ENCODE measurements at regions not wholly inside any gene's neighbourhood (a gene's known extent, or its start where the extent isn't known, plus 50 kb on each side); places are given as distances from the start of the nearest gene placed in this dataset.

DNA sequence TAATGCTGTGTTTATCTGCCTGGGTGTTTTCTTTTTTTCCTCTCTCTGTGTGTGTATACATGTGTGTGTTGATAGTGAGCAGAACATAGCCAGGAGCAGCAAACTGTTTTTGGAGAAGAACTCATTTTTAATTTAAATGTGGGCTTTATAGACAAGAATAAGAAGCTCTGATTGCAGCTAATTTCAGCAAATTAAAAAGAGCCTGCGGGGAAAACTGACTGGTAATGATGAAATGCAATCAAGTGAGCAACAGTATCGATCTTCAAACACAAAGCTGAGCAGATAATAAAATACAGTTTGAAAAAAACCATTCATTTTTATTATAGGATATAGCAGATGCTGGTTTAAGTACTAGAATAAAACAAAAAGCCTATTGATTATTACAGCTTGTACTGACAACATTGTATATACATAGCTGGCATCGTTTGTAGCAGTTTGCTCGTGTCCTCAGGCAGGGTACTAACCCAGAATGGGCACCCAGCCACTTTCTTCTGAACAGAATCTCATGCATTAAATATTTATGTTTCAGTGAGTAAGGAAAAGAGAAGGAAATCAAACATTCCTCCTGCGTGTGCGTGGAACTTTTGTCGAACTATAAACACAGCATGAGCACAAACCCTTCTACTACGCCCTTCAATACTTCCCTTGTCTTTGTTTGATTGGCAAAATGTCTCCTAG lies 73.5 kb upstream of the ZFP42 start:
- no peaks in the 10 kb centered on the region for H3K36me3 Mint-ChIP-seq (ENCODE audit: low read depth)
- no peak for ATAC-seq (ENCODE audit: poor library complexity)
- H3K9me3 Mint-ChIP-seq: peaks cover 8% of the 10 kb centered on the region
- CTCF ChIA-PET: no interaction called here
- Histone ChIP-seq H3K27ac (ENCODE audit: low read depth in 1 of 2, low read length in 2 of 2) (no peak overlapping the region), H3K9me3 (ENCODE audit: control insufficient read depth in 1 of 2, insufficient read depth in 1 of 2, low read length in 2 of 2) (peaks cover 0 to 13% of the 10 kb centered on the region in 2 experiments), H3K4me3 (ENCODE audit: low read length) (no peak overlapping the region), H3K27me3 (ENCODE audit: control insufficient read depth in 1 of 2, insufficient read depth in 2 of 2, low read length in 2 of 2) (no peaks in the 10 kb centered on the region), H3K36me3 (ENCODE audit: insufficient read depth, low read length) (no peaks in the 10 kb centered on the region), H3K4me1 (ENCODE audit: insufficient read depth, low read length) (no peaks in the 10 kb centered on the region)
- H3K4me1 Mint-ChIP-seq (ENCODE audit: low read depth): no peaks in the 10 kb centered on the region
- no peak overlapping the region for H3K27ac Mint-ChIP-seq
- POLR2A ChIA-PET: no interaction called here
- no peak overlapping the region for H3K4me3 Mint-ChIP-seq
- DNase-seq: no peak
- TF ChIP-seq, protein P1, sequence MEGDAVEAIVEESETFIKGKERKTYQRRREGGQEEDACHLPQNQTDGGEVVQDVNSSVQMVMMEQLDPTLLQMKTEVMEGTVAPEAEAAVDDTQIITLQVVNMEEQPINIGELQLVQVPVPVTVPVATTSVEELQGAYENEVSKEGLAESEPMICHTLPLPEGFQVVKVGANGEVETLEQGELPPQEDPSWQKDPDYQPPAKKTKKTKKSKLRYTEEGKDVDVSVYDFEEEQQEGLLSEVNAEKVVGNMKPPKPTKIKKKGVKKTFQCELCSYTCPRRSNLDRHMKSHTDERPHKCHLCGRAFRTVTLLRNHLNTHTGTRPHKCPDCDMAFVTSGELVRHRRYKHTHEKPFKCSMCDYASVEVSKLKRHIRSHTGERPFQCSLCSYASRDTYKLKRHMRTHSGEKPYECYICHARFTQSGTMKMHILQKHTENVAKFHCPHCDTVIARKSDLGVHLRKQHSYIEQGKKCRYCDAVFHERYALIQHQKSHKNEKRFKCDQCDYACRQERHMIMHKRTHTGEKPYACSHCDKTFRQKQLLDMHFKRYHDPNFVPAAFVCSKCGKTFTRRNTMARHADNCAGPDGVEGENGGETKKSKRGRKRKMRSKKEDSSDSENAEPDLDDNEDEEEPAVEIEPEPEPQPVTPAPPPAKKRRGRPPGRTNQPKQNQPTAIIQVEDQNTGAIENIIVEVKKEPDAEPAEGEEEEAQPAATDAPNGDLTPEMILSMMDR (IDR thresholded peaks at IDR 0.05): no peak
- H3K27me3 Mint-ChIP-seq: no peaks in the 10 kb centered on the region
- intact Hi-C loops (cut with DNase I, micrococcal nuclease): no loop called here

DNA sequence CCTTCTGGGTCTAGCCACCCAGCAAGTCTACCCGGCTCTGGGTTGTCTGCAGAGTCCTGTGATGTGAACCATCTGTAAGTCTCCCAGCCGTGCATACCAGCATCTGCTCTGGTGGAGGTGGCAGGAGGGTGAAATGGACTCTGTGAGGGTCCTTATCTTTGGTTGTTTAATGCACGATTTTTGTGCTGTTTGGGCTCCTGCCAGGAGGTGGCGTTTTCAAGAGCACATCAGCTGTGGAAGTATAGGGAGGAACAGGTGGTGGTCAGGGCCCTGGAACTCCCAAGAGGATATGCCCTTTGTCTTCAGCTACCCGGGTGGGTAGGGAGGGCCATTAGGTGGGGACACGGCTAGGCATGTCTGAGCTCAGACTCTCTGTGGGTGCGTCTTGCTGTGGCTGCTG lies 66.5 kb upstream of the ZFP42 start:
- Mint-ChIP-seq H3K9me3 (peaks cover 25% of the 10 kb centered on the region), H3K27ac (no peak overlapping the region), H3K36me3 (ENCODE audit: low read depth) (no peaks in the 10 kb centered on the region), H3K4me3 (no peak overlapping the region), H3K4me1 (ENCODE audit: low read depth) (no peaks in the 10 kb centered on the region), H3K27me3 (no peaks in the 10 kb centered on the region)
- no peak for ATAC-seq (ENCODE audit: poor library complexity)
- CTCF ChIA-PET: no interaction called here
- Histone ChIP-seq H3K4me3 (ENCODE audit: low read length) (no peak overlapping the region), H3K4me1 (ENCODE audit: insufficient read depth, low read length) (no peaks in the 10 kb centered on the region), H3K36me3 (ENCODE audit: insufficient read depth, low read length) (no peaks in the 10 kb centered on the region), H3K27me3 (ENCODE audit: control insufficient read depth in 1 of 2, insufficient read depth in 2 of 2, low read length in 2 of 2) (no peaks in the 10 kb centered on the region), H3K27ac (ENCODE audit: low read depth in 1 of 2, low read length in 2 of 2) (no peak overlapping the region), H3K9me3 (ENCODE audit: control insufficient read depth in 1 of 2, insufficient read depth in 1 of 2, low read length in 2 of 2) (peaks cover 0 to 17% of the 10 kb centered on the region in 2 experiments)
- TF ChIP-seq, protein P1 (IDR thresholded peaks at IDR 0.05): no peak
- intact Hi-C loops (cut with DNase I, micrococcal nuclease): no loop called here
- DNase-seq: no peak
- POLR2A ChIA-PET: no interaction called here

DNA sequence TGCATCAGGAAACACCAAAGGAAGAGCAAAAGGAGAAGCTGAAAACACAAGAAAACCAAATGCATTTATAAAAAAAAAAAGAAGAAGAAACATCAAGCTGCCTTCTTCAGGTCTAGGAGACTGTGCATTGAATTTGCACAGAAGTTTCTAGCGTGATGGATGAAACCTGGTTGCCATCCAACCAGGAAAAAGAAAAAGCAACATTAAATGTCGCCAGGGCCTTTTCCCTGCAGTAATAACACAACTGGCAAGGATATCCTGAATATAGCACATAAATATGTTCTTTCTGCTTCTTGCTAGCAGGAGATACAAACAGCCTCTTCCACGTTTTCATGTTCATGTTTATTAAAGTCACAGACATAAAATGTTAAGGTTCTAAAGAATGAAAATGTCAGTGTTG lies 60.8 kb upstream of the ZFP42 start:
- peaks cover 15% of the 10 kb centered on the region for H3K9me3 Mint-ChIP-seq
- intact Hi-C loops (cut with DNase I, micrococcal nuclease): no loop called here
- ATAC-seq (ENCODE audit: poor library complexity) (no peak), DNase-seq (no peak)
- H3K36me3 Mint-ChIP-seq (ENCODE audit: low read depth): no peaks in the 10 kb centered on the region
- no peak overlapping the region for H3K27ac ChIP-seq (ENCODE audit: low read depth in 1 of 2, low read length in 2 of 2)
- no peak overlapping the region for H3K27ac Mint-ChIP-seq
- no peak overlapping the region for H3K4me3 ChIP-seq (ENCODE audit: low read length)
- no peaks in the 10 kb centered on the region for H3K27me3 Mint-ChIP-seq
- TF ChIP-seq, protein P1 (IDR thresholded peaks at IDR 0.05): no peak
- H3K36me3 ChIP-seq (ENCODE audit: insufficient read depth, low read length): no peaks in the 10 kb centered on the region
- no peak overlapping the region for H3K4me3 Mint-ChIP-seq
- POLR2A ChIA-PET: no interaction called here
- peaks cover 0 to 26% of the 10 kb centered on the region in 2 experiments for H3K9me3 ChIP-seq (ENCODE audit: control insufficient read depth in 1 of 2, insufficient read depth in 1 of 2, low read length in 2 of 2)
- CTCF ChIA-PET: no interaction called here
- no peaks in the 10 kb centered on the region for H3K27me3 ChIP-seq (ENCODE audit: control insufficient read depth in 1 of 2, insufficient read depth in 2 of 2, low read length in 2 of 2)
- no peaks in the 10 kb centered on the region for H3K4me1 Mint-ChIP-seq (ENCODE audit: low read depth)
- H3K4me1 ChIP-seq (ENCODE audit: insufficient read depth, low read length): no peaks in the 10 kb centered on the region
